IPS DF 4.7 (cell line): ENCODE measurements at regions not wholly inside any gene's neighbourhood (a gene's known extent, or its start where the extent isn't known, plus 50 kb on each side); places are given as distances from the start of the nearest gene placed in this dataset.

Experiments
- DNase-seq: peaks from one replicate; pipeline ENCODE4 v3.0.0-alpha.2; 2013; ENCODE audit warnings: low spot score; ENCODE audit errors: extremely low read depth

DNA sequence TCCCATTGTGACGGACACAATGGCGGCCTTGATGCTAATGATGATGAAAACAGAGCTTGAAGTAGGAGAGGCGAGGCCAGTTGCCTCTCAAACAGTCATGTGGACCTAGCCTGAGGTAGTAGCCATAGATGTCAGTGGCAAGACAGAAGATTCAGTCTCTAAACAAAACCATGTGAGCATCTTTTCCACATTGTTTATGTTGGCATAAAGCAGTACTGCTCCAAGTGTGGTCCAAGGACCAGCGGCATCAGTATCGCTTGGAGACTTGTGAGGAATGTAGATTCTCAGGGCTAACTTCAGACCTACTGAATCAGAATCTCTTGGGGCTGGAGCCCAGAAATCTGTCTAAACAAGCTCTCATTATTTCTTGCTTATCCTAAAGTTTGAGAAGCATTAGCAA, 312.8 kb upstream of the JAG1 start:
- no peak for DNase-seq

DNA sequence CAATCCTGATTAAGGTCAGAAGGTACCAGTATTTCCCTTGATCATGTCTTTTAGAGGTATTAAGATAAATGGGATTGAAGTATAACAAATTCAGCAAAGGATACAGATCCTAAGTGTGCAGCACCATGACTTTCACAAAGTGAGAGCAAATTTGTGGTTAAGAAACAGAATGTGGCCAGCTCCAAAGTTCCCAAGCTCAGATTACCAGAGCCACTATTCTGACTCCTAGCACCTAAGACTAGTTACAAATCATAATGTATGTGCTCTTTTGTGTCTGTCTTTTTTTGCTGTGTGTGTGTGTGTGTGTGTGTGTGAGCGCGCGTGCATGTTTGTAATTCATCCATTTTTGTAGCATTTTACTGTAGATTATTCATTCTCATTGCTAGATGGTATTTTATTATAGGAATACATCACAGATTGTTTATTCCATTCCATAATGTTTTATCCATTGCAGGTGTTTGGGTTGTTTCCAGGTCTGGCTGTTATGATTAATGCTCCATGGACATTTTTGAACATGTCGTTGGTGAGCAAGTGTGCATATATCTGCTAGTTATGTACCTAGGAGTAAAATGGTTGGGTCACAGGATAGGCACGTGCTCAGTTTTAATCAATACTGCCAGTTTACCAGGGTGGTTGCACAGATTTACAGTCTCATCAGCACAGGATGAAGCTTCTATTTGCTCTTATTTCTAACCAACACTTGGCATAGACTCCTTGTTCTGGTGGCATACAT, 314.0 kb upstream of the JAG1 start:
- DNase-seq: no peak

DNA sequence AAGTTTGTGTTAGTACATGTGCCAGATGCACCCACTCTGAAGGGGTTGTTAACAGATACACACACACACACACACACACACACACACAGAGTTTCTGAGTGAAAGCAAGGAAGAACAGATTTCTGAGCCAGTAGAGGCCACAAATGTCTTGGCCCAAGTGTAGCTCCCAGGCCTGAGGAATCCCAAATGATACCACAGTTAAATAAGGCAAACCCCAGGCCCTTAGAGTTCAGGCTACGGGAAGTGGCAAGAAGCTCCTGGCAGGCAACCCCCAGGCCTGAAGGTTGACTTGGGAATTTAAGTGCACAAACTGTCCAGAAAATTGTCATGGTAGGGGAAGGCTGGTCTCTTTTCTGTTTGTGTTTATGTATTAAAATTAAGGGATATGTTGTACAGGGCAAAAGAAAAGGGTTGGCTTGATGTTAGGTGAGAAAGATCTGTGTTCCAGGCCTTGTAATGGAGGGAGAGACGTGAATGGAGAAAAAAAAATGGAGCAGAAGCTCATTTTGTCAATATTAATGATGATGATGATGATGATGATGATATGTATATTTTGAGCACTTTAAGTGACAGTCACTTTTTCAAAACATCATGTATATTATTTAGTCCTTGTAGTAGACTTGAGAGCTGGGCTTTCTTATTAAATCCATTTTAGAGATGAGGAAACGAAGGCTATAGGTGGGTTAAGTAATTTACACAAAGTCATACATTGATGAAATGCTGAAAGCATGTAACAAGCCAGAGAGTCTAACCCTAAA, 317.0 kb upstream of the JAG1 start:
- DNase-seq: no peak

DNA sequence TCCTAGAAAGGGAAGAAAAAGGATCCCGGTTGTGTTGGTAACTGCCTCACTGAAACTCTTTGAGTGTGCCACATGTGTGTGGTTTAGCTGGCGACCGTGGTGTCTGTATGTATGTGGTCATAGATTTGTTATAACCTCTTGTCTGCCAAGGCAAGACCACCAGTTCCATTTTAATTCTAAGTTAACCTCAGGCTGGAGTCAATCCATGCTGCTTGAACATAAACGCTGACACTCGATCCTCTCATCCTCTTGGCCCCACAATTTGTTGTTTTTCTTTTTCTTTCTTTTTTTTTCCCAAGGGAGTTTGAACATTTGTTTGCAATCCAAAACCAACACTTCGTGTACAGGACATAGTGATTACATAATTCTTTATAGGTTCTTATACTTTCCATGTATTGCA, 318.9 kb upstream of the JAG1 start:
- no peak for DNase-seq

DNA sequence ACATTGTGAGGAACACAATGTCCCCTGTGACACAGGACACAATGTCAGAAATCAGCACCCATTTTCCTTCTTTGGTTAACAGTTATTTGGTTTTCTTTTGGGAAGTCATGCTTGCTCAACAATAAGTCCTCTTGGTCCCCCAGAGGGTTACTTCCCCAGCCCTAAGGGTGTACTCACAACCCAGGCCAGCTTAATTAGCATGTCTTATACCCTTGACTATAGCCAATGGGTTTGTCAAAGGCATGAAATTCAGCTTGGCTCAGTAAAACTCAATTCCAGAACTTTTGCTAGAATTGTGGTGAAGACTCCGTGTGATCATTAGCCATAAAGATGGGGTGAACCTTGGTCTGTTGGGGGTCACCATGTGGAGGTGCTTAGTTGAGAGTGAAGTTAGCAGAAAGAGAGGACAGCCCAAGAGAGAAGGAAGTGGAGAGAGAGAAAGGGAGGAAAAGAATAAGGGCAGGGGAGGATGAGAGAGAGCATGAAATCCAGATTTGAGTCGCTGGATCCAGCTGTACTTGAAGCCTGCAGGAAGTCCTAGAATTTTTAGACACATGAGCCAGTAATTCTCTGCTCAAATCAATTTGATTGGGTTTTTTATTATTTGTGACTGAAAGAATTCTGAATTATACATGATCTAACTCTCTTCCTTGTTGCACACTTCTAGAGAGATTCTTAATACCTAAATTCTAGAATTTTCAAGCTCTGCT, 321.3 kb upstream of the JAG1 start:
- no peak for DNase-seq

- DNase-seq: no peak
Observed at GRCh38 chr20:10998476-10998875, 324.7 kb upstream of the JAG1 start.

GRCh38 chr20:11000416-11000815, 326.6 kb upstream of the JAG1 start:
- no peak for DNase-seq

GRCh38 chr20:11001302-11001701, 327.5 kb upstream of the JAG1 start:
- DNase-seq: no peak

GRCh38 chr20:11001764-11002540, 328.2 kb upstream of the JAG1 start:
- DNase-seq: no peak

DNA sequence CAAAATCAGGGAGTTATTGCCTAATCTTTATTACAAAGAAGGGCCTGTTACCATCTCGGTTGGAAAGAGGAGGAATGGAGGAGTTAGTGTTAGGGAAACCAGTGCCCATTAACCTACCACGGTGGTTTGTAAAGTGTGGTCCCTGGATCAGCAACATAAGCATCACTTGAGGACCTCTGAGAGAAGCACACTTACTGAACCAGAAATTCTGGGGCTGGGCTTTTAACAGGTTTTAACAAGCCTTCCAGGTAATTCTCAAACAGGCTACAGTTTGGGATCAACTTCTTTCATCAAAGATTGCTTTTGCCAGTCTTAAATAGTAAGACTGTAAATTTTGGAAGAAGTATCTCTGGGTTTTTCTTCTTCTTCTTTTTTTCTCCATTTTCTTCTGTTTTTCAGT, 329.5 kb upstream of the JAG1 start:
- no peak for DNase-seq

GRCh38 chr20:11008444-11009033, 334.7 kb upstream of the JAG1 start:
- DNase-seq: no peak

DNA sequence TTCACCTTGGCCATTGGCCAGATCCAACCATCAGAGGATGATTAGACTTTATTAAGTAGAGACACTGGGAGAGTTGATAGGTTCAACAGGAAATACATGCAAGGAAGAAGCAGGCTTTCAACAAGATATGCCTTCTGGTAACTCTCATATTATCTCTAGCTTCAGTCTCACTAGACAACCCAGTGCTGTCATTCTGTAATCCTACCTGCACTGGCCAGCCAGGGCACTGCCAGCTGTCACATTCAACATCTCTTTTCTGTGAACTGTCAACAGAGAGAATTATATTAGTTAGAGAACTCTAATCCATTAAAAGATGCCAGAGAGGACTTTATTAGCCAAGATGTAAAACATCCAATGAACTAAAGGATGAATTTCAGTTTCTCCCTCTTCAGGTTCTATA, 337.9 kb upstream of the JAG1 start:
- no peak for DNase-seq

DNA sequence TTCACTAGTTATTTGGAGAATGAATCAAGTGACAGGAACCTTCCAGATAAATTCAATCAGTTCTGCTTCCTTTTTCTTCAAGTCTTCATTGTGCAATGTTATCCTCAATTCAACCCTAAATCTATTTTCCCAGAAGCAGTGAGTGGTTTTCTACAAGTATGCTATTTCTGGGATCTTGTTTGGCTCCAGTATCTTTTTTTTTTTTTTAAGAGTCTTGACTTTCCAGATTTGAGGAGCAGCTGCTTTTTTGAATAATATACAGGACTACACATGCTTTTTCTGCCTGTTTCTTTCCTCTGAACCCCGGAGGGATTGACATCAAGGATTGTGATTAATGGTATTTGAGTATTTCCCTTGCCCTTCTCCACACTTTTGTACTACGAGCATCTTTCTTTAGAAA, 339.2 kb upstream of the JAG1 start:
- no peak for DNase-seq

- DNase-seq: no peak
Observed at GRCh38 chr20:11013801-11014200, 340.0 kb upstream of the JAG1 start.

DNA sequence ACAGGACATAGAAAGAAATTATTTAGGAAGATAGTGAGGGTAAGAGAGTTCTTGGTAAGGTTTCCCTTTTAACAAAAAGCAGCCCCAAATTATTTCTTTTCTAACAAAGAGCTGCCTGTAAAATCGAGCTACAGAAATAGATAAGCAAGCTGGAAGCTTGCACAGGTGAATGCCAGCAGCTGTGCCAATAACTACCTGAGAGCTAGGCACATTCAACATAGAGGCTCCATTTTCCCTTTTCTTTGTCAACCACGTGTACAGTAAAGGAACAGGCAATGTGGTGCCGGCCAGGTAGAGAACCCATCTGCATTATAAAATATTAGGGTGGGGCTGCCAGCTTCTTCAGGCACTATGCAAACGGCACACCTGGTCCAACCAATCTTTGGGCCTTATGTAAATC, 341.6 kb upstream of the JAG1 start:
- no peak for DNase-seq

DNA sequence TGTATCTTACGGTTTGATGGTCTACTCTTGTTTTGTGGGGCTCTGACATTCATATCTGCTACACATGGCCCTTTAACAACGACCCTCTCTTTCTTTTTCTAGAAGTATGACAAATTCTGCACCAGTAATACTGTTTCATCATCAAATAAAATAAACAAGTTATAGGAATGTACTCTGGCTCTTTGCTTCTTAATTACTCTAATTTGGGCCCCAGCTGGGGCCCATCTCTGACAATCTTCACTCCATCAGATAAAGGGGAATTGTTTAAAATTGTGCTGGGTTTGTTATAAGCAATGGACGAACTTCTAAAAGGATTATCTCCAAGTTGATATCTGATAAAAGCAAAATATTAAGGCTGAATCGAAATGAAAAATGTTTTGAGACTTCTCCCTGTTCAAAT, 343.6 kb upstream of the JAG1 start:
- DNase-seq: no peak

DNA sequence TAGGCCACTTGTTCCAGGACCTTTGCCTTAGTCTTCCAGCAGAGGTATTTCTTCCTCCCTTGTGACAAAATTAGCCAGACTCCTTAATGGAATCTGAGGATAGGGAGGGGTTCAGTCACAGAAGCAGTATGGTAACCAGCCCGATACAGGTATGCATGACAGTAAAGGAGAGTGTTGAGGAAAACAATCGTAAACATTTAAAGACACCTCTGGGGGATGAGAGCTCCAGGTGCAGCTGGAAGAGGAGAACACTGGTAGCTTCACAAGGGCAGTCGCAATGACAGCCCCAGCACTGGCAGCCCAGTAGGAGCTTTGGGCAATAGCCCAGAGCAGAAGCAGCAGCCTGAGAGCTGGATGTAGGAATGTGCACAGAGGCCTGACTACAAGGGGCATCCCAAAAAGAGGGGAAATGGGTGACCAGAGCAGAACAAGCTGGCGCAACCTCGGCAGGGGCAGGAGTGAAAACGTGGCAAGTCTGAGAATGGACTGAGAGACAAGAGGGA, 344.9 kb upstream of the JAG1 start:
- no peak for DNase-seq

- no peak for DNase-seq
Observed at GRCh38 chr20:11020712-11021111, 346.9 kb upstream of the JAG1 start.

- DNase-seq: no peak
Observed at GRCh38 chr20:11027224-11027623, 353.4 kb upstream of the JAG1 start.

- DNase-seq: no peak
Observed at GRCh38 chr20:11030351-11030750, 356.6 kb upstream of the JAG1 start.

- DNase-seq: no peak
Observed at GRCh38 chr20:11031300-11031699, 357.5 kb upstream of the JAG1 start.
